MM.1S (cell line): ENCODE measurements at regions not wholly inside any gene's neighbourhood (a gene's known extent, or its start where the extent isn't known, plus 50 kb on each side); places are given as distances from the start of the nearest gene placed in this dataset.

ENCODE experiments used
- DNase-seq: peaks from one replicate; pipeline ENCODE4 v3.0.0-alpha.2; 2015
- H2AFZ ChIP-seq: fragments of 300-600 bp; sonication (generic); 2 replicates; pipeline ENCODE4 v1.6.0; 2016; ENCODE audit warnings: antibody characterized with exemption, low read length
- H3F3A ChIP-seq: fragments of 300-600 bp; sonication (generic); 2 replicates; pipeline ENCODE4 v1.6.1; 2016; ENCODE audit warnings: mild to moderate bottlenecking, antibody characterized with exemption, low read length, moderate library complexity, mixed read lengths; ENCODE audit not compliant: insufficient read depth
- H3K27ac ChIP-seq: fragments of 300-600 bp; sonication (generic); 2 replicates; pipeline ENCODE4 v1.5.1; 2016; ENCODE audit warnings: mild to moderate bottlenecking, low read length
- H3K27me3 ChIP-seq: fragments of 300-600 bp; sonication (generic); replicated peaks from 2 replicates; pipeline ENCODE4 v1.6.0; 2016; ENCODE audit warnings: low read length; ENCODE audit not compliant: insufficient read depth
- H3K36me3 ChIP-seq: fragments of 300-600 bp; sonication (generic); replicated peaks from 2 replicates; pipeline ENCODE4 v1.6.1; 2016; ENCODE audit warnings: mild to moderate bottlenecking, low read length, mixed read lengths; ENCODE audit not compliant: insufficient read depth
- H3K4me1 ChIP-seq: fragments of 300-600 bp; sonication (generic); 2 replicates; pipeline ENCODE4 v1.6.1; 2016; ENCODE audit warnings: low read length, mixed read lengths
- H3K4me2 ChIP-seq: fragments of 300-600 bp; sonication (generic); 2 replicates; pipeline ENCODE4 v1.6.0; 2016; ENCODE audit warnings: low read depth, low read length
- H3K4me3 ChIP-seq: fragments of 300-600 bp; sonication (generic); 2 replicates; pipeline ENCODE4 v1.5.1; 2016; ENCODE audit warnings: low read length, mixed read lengths
- H3K79me2 ChIP-seq: fragments of 300-600 bp; sonication (generic); 2 replicates; pipeline ENCODE4 v1.6.1; 2016; ENCODE audit warnings: mixed run types, low read length, mixed read lengths
- H3K9ac ChIP-seq: fragments of 300-600 bp; sonication (generic); 2 replicates; pipeline ENCODE4 v1.6.1; 2016; ENCODE audit warnings: low read length, mixed read lengths
- H3K9me2 ChIP-seq: fragments of 300-600 bp; sonication (generic); replicated peaks from 2 replicates; pipeline ENCODE4 v1.6.1; 2016; ENCODE audit warnings: mild to moderate bottlenecking, low read length, mixed read lengths; ENCODE audit not compliant: insufficient read depth
- H3K9me3 ChIP-seq: fragments of 300-600 bp; sonication (generic); replicated peaks from 2 replicates; pipeline ENCODE4 v1.6.1; 2016; ENCODE audit warnings: mild to moderate bottlenecking, low read length, mixed read lengths; ENCODE audit not compliant: insufficient read depth
- H4K20me1 ChIP-seq: fragments of 300-600 bp; sonication (generic); 2 replicates; pipeline ENCODE4 v1.6.1; 2016; ENCODE audit warnings: mild to moderate bottlenecking, low read length, moderate library complexity, mixed read lengths; ENCODE audit not compliant: insufficient read depth
- EZH2 ChIP-seq: fragments of 300-600 bp; sonication (generic); optimal IDR thresholded peaks from 2 replicates; pipeline ENCODE3; 2017; ENCODE audit warnings: low read depth, mild to moderate bottlenecking, antibody characterized with exemption, low read length, mixed read lengths
- EZH2phosphoT487 ChIP-seq: fragments of 300-600 bp; sonication (generic); IDR thresholded peaks from 2 replicates; pipeline ENCODE4 v1.6.1; 2018; ENCODE audit warnings: antibody characterized with exemption, low read length
- TF ChIP-seq, protein P1 (sequence below): fragments of 300-600 bp; sonication (generic); IDR thresholded peaks from 2 replicates; pipeline ENCODE4 v1.5.1; 2016; ENCODE audit warnings: antibody characterized with exemption, low read length, mixed read lengths

DNA sequence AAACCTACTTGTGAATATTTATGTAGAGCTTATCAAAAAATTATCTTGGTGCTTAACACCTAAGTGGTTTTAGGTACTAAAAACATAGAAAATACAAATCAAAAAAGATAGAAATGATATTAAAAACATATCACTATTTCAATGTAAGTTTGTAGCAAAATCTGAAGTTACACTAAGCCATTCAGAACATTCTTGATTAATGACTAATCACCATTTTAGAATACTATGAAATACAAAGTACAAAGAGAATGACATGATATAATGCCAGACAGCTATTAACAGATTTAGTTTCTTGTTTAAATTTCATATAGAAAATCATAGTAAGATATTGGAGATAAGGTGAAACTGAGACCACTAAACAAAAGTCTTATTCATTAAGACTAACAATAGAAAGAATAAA lies 169.7 kb upstream of the AGTR1 start:
- Histone ChIP-seq H3K9me2 (no peaks in the 10 kb centered on the region), H3K79me2 (no peaks in the 10 kb centered on the region), H3K9ac (no peak overlapping the region), H3K36me3 (no peaks in the 10 kb centered on the region), H3F3A (no peaks in the 10 kb centered on the region), H3K4me2 (no peak overlapping the region), H3K9me3 (no peaks in the 10 kb centered on the region), H4K20me1 (no peaks in the 10 kb centered on the region), H3K4me3 (no peak overlapping the region), H2AFZ (no peak overlapping the region), H3K27ac (no peak overlapping the region), H3K27me3 (no peaks in the 10 kb centered on the region), H3K4me1 (no peaks in the 10 kb centered on the region)
- DNase-seq: no peak
- TF ChIP-seq EZH2 (no peak), EZH2phosphoT487 (no peak)
- TF ChIP-seq, protein P1, sequence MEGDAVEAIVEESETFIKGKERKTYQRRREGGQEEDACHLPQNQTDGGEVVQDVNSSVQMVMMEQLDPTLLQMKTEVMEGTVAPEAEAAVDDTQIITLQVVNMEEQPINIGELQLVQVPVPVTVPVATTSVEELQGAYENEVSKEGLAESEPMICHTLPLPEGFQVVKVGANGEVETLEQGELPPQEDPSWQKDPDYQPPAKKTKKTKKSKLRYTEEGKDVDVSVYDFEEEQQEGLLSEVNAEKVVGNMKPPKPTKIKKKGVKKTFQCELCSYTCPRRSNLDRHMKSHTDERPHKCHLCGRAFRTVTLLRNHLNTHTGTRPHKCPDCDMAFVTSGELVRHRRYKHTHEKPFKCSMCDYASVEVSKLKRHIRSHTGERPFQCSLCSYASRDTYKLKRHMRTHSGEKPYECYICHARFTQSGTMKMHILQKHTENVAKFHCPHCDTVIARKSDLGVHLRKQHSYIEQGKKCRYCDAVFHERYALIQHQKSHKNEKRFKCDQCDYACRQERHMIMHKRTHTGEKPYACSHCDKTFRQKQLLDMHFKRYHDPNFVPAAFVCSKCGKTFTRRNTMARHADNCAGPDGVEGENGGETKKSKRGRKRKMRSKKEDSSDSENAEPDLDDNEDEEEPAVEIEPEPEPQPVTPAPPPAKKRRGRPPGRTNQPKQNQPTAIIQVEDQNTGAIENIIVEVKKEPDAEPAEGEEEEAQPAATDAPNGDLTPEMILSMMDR: no peak

DNA sequence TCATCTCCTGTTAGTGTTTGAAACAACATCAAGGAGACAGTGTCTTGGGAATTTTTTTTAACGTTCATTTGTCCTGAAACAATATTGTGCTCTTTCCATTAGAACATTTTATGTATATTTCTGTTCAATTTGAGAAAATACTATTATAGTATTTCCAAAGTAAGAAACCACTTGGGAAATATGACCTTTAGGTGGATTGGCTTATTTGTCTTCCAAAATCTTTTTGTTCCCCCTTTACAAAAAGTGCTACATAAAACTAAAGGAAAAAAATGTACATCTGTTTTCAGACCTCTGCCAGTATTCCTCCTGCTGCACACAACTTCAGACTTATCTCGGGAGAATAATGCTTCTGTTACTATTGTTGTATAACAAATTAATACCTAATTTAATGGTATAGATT lies 165.9 kb upstream of the AGTR1 start:
- Histone ChIP-seq H3K9me3 (no peaks in the 10 kb centered on the region), H3K9me2 (no peaks in the 10 kb centered on the region), H3K36me3 (no peaks in the 10 kb centered on the region), H3K9ac (no peak overlapping the region), H3F3A (no peaks in the 10 kb centered on the region), H3K4me3 (no peak overlapping the region), H3K4me2 (no peak overlapping the region), H3K27me3 (no peaks in the 10 kb centered on the region), H3K79me2 (no peaks in the 10 kb centered on the region), H3K4me1 (no peaks in the 10 kb centered on the region), H2AFZ (no peak overlapping the region), H4K20me1 (no peaks in the 10 kb centered on the region), H3K27ac (no peak overlapping the region)
- no peak for DNase-seq
- TF ChIP-seq EZH2: no peak
- TF ChIP-seq, protein P1: no peak
- no peak for TF ChIP-seq EZH2phosphoT487

DNA sequence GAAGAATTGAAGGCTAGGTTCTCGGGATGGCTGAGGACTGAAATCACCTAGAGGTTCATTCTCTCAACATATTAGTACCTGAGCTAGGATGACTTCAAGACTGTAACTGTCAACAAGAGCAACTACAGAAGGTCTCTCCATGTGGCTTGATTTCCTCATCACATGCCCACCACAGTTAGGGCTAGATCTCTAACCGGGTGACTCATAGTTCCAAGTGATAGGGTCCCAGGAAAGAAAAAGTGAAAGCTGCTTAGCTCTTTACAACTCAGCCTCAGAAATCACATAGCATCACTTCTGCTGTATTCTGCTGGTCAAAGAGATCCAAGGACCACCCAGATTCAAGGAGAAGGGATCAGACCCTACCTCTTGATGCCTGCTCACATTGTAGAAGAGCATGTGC lies 165.4 kb upstream of the AGTR1 start:
- H3K4me2 ChIP-seq: no peak overlapping the region
- no peak for DNase-seq
- no peaks in the 10 kb centered on the region for H3F3A ChIP-seq
- no peaks in the 10 kb centered on the region for H3K36me3 ChIP-seq
- H3K9ac ChIP-seq: no peak overlapping the region
- H3K27ac ChIP-seq: no peak overlapping the region
- TF ChIP-seq EZH2 (no peak), EZH2phosphoT487 (no peak)
- TF ChIP-seq, protein P1: no peak
- no peaks in the 10 kb centered on the region for H3K27me3 ChIP-seq
- H3K9me3 ChIP-seq: no peaks in the 10 kb centered on the region
- H3K4me1 ChIP-seq: no peaks in the 10 kb centered on the region
- H3K9me2 ChIP-seq: no peaks in the 10 kb centered on the region
- H3K79me2 ChIP-seq: no peaks in the 10 kb centered on the region
- H4K20me1 ChIP-seq: no peaks in the 10 kb centered on the region
- no peak overlapping the region for H2AFZ ChIP-seq
- no peak overlapping the region for H3K4me3 ChIP-seq
